AG10803 (cell line): ENCODE measurements at regions not wholly inside any gene's neighbourhood (a gene's known extent, or its start where the extent isn't known, plus 50 kb on each side); places are given as distances from the start of the nearest gene placed in this dataset.
A peak's percentile ranks its signal among the peaks of the same experiment; 100 is the strongest.

Source experiments
- DNase-seq: peaks from one replicate; pipeline ENCODE4 v3.0.0; 2010; ENCODE audit warnings: low read depth
- H3K4me3 ChIP-seq: 2 replicates; pipeline ENCODE4 v1.5.1; 2011; ENCODE audit warnings: mild to moderate bottlenecking, low read length, control low read depth
- TF ChIP-seq, protein P1 (sequence below): conservative IDR thresholded peaks from 2 replicates; pipeline ENCODE4 v1.5.1; 2011; ENCODE audit warnings: mild to moderate bottlenecking, low read length, control low read depth, inconsistent platforms

DNA sequence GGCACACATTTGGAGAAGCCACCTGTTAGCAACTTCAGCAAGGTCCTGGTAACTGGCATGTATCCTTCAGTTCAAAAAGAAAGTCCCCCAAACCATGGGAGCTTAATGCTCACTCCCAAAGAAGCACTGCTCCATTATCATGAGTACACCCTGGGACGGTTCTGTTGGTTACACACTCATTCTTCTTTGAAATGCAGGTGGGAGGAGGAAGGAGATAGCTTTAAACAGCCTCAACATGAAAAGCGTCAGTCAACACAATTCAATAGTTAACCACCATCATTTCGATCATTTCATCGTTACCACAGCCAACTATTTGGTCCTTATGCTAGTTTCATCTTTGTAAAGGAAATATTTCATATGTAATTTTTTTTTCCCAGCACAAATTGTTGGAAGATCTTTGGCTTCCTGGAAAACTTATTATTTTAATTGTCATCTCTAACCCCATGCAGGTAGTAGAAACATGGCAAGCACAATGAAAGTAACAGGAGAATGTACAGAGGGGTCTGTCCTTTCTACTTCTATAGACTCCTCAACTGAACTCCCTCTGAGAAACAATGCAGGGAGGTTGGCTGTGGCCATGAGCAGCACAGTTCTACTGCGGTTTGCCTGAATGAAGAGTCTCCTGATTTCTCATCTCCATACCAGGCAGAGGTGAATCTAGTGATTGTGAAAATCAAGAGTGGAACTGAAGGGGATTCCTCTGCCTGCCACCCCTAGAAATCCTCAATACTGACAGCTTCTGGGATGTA is 196.4 kb upstream of the FOXN3 start:
- H3K4me3 ChIP-seq, result no peak overlapping the region
- no peak for DNase-seq
- TF ChIP-seq, protein P1, sequence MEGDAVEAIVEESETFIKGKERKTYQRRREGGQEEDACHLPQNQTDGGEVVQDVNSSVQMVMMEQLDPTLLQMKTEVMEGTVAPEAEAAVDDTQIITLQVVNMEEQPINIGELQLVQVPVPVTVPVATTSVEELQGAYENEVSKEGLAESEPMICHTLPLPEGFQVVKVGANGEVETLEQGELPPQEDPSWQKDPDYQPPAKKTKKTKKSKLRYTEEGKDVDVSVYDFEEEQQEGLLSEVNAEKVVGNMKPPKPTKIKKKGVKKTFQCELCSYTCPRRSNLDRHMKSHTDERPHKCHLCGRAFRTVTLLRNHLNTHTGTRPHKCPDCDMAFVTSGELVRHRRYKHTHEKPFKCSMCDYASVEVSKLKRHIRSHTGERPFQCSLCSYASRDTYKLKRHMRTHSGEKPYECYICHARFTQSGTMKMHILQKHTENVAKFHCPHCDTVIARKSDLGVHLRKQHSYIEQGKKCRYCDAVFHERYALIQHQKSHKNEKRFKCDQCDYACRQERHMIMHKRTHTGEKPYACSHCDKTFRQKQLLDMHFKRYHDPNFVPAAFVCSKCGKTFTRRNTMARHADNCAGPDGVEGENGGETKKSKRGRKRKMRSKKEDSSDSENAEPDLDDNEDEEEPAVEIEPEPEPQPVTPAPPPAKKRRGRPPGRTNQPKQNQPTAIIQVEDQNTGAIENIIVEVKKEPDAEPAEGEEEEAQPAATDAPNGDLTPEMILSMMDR, result no peak

DNA sequence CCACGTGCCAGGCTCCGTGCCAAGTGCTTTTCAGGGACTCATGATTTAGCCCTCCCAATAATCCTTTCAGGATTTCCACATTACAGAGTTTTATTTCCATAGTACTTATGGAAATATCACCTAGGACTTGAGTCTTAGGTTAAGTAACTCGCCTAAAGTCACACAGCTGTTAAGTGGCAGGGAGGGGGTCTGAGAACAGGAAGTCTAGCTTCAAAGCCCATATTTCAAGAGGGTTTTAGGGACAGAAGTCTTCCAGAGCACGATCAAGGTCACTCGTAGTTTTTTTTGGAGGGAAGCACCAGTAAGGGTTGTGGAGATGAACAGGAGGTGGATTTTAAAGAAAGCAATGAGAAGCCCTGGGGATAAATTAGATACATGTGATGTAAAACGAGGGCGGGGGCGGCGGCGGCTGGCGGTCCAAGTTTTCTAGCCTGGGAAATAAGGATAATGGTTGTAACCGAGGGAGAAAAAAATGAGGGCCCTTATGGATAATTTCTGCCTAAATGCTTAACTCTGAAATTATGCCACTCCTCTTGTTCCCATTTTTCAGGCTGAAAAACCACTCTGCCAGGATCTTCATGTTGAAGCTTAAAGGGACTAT is 192.6 kb upstream of the FOXN3 start:
- TF ChIP-seq, protein P1, result no peak
- DNase-seq, result no peak
- no peak overlapping the region for H3K4me3 ChIP-seq

DNA sequence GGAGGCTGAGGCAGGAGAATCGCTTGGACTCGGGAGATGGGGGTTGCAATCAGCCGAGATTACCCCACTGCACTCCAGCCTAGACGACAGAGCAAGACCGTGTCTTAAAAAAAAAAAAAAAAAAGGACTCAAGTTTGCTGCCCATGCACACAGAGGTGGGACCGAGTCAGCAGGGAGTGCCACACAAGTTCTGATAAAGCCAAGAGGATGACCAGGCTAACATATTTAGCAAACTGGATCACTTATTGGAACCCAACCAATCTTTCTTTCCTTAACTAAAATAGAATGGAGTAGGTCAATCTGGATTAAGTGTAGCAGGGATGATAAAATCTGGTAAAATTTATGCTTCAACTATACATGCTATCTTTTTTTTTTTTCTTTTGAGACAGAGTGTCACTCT is 190.4 kb upstream of the FOXN3 start:
- DNase-seq, result no peak
- TF ChIP-seq, protein P1, result no peak
- no peak overlapping the region for H3K4me3 ChIP-seq

DNA sequence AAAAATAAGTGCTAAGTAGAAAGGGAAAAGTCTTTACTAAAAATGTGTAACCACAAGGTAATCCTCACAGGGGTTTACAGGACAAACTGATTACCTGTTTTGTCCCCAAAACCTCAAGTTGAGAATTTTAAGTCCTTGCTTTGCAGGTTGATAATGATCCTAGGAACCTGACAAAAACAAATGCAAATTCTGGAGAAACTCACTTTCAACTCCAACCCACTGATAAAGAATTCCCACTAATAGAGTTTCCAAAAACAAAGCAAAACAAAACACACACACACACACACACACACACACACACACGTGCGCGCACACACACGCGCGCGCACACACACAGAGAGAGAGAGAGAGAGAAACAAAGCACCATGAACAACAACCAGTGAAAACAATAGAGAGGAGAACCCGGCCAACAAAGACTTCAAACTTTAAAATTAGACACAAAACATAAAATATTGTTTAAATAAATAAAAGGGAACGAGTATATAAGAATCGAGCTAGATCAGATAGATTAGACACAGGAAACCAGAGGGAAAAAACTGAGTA is 187.0 kb upstream of the FOXN3 start:
- no peak for DNase-seq
- no peak overlapping the region for H3K4me3 ChIP-seq
- TF ChIP-seq, protein P1, result no peak

DNA sequence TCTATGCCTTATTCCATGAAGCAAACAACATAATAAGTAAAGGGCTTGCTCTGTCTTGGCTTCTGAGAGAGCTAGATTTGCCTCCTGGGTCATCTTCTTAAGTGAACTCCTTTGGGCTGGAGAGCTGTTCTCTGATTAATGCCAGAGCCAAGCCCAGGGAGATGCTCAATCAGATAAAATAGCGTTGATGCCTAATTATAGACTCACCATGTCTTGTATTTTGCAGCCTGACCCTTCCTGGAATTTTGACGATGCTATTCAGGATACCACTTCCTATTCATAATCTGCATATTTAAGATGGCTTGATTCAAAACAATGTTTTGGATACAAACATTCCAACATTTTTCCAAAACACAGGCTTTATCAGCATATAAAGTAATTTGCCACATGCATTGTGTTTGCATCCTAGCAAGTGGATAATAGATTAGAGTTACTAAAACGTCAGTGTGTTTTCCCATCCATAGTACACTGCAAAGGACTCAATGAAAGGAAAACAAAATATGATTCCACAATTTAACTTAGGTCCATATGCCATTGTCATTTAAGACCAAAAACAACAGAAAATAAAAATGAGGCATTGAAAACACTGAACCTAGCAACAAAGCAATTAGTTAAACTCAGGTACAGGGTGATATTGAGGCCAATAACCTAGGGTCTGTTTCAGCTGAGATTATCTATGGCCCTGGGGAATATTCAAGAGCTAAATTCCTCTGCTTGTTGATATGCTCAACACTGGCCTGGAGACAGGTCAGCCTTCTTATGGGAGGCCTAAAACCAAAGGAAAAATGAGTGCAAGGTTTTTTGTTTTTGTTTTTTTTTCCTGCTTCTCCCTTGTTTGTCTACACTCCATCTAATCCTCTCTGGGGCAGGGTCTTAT is 184.2 kb upstream of the FOXN3 start:
- no peak overlapping the region for H3K4me3 ChIP-seq
- DNase-seq, result peak; percentile 56
- TF ChIP-seq, protein P1, result no peak

DNA sequence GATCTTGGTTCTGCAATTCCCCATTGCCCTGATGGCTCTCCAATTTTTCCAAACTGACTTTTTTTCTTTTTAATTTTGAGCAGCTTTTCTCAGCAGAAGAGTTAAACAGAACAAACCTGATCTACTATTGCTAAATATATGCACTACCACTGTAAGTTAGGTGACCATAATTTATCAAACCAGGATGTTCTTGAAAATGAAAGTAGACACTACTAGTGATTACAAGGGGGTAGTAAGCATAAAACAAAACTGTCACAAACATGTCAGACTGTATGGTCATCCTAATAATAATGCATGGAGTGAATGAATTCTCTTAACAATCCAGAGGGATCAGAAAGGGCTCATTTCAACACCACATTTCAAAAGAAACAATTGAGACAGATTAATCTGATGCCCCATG is 183.0 kb upstream of the FOXN3 start:
- no peak for DNase-seq
- TF ChIP-seq, protein P1, result no peak

More for the DNA sequence above, 183.0 kb upstream of the FOXN3 start:
- H3K4me3 ChIP-seq, result no peak overlapping the region
